B cell (primary cell): ENCODE measurements at regions not wholly inside any gene's neighbourhood (a gene's known extent, or its start where the extent isn't known, plus 50 kb on each side); places are given as distances from the start of the nearest gene placed in this dataset.

ENCODE experiments used
- ATAC-seq: fragments of 200-7000 bp; cut with Tn5 transposase; one replicate; pipeline ENCODE4 v1.10.0; 2021; ENCODE audit warnings: low read depth, mild to moderate bottlenecking, moderate number of reproducible peaks, moderate library complexity
- CTCF ChIA-PET: fragments of 350-600 bp; sonication (Branson Sonifier 250); formaldehyde crosslinking; loops from one replicate; lab custom pipeline; 2021; ENCODE audit warnings: antibody characterized with exemption, inconsistent platforms; lab: Charles Lee
- POLR2A ChIA-PET: fragments of 350-600 bp; sonication (Branson Sonifier 250); formaldehyde crosslinking; loops from one replicate; lab custom pipeline; 2021; ENCODE audit warnings: antibody characterized with exemption; lab: Charles Lee
- DNase-seq: peaks from one replicate; pipeline ENCODE4 v3.0.0; 2013
- H2AFZ ChIP-seq: 2 replicates; pipeline ENCODE4 v1.6.1; 2012; ENCODE audit warnings: mild to moderate bottlenecking, low read depth, low read length; ENCODE audit not compliant: insufficient read depth, poor library complexity, severe bottlenecking
- H3K27ac ChIP-seq, 2 donors: 1 replicate in 1 of 2; 2 replicates in 1 of 2; pipeline ENCODE4 v1.5.1; 2012 to 2013; ENCODE audit warnings: low read length in 2 of 2, mild to moderate bottlenecking in 2 of 2, moderate library complexity in 1 of 2
- H3K27me3 ChIP-seq, 4 experiments: fragments of 200-600 bp in 1 of 4; sonication (generic) in 1 of 4; replicated peaks in 1 of 4; 1 replicate in 2 of 4; 2 replicates in 2 of 4; pipeline versions ENCODE4 v1.6.1 to v1.7.0; 2013 to 2016; ENCODE audit warnings: low read length in 3 of 4, mild to moderate bottlenecking in 2 of 4, mixed read lengths in 1 of 4, moderate library complexity in 1 of 4; ENCODE audit not compliant: insufficient read depth in 4 of 4, control insufficient read depth in 3 of 4; ENCODE audit errors: control extremely low read depth in 1 of 4
- H3K36me3 ChIP-seq, 2 experiments: replicated peaks in 1 of 2; 1 replicate in 1 of 2; 2 replicates in 1 of 2; pipeline versions ENCODE4 v1.6.1 to v1.7.1; 2013; ENCODE audit warnings: low read length in 1 of 2; ENCODE audit not compliant: insufficient read depth in 2 of 2, control insufficient read depth in 1 of 2; ENCODE audit errors: control extremely low read depth in 1 of 2, extremely low read depth in 1 of 2
- H3K4me1 ChIP-seq, 2 donors: fragments of 200-600 bp in 1 of 2; sonication (generic) in 1 of 2; 1 replicate in 1 of 2; 2 replicates in 1 of 2; pipeline versions ENCODE4 v1.5.1 to v1.6.1; 2013 to 2017; ENCODE audit warnings: low read length in 2 of 2; ENCODE audit not compliant: control insufficient read depth in 2 of 2, insufficient read depth in 2 of 2
- H3K4me2 ChIP-seq: replicated peaks from 2 replicates; pipeline ENCODE3; 2012; ENCODE audit warnings: mild to moderate bottlenecking, low read depth, low read length; ENCODE audit not compliant: poor library complexity, severe bottlenecking
- H3K4me3 ChIP-seq, 5 experiments: fragments of 200-600 bp in 1 of 5; sonication (generic) in 1 of 5; 1 replicate in 3 of 5; 2 replicates in 2 of 5; pipeline versions ENCODE4 v1.5.1 to v1.7.0; 2011 to 2016; ENCODE audit warnings: low read length in 4 of 5, mild to moderate bottlenecking in 4 of 5, low read depth in 2 of 5, control low read depth in 1 of 5, moderate library complexity in 1 of 5; ENCODE audit not compliant: insufficient read depth in 1 of 5; ENCODE audit errors: control extremely low read depth in 1 of 5, extremely low read depth in 1 of 5
- H3K79me2 ChIP-seq: fragments of 200-600 bp; sonication (generic); one replicate; pipeline ENCODE4 v1.6.0; 2016; ENCODE audit warnings: low read length; ENCODE audit not compliant: control insufficient read depth, insufficient read depth
- H3K9ac ChIP-seq: fragments of 200-600 bp; sonication (generic); 2 replicates; pipeline ENCODE4 v1.6.1; 2017; ENCODE audit warnings: mild to moderate bottlenecking, low read length, moderate library complexity
- H3K9me3 ChIP-seq, 3 donors: one replicate each; pipeline versions ENCODE4 v1.6.1 to v1.7.1; 2013; ENCODE audit warnings: low read length in 2 of 3; ENCODE audit not compliant: control insufficient read depth in 2 of 3, insufficient read depth in 1 of 3; ENCODE audit errors: control extremely low read depth in 1 of 3
- H4K20me1 ChIP-seq: 2 replicates; pipeline ENCODE4 v1.6.0; 2012; ENCODE audit warnings: mild to moderate bottlenecking, low read length; ENCODE audit not compliant: insufficient read depth, control insufficient read depth, poor library complexity, severe bottlenecking
- H3K27ac Mint-ChIP-seq: one replicate; pipeline ENCODE4 v1.8.0; 2021; ENCODE audit warnings: mixed read lengths
- H3K27me3 Mint-ChIP-seq: one replicate; pipeline ENCODE4 v1.8.0; 2021; ENCODE audit warnings: mixed read lengths
- H3K4me1 Mint-ChIP-seq: one replicate; pipeline ENCODE4 v1.8.0; 2021; ENCODE audit warnings: mixed read lengths
- H3K4me3 Mint-ChIP-seq: one replicate; pipeline ENCODE4 v1.8.0; 2021; ENCODE audit warnings: mixed read lengths
- H3K9me3 Mint-ChIP-seq: one replicate; pipeline ENCODE4 v1.8.0; 2022; ENCODE audit warnings: mixed read lengths; ENCODE audit not compliant: insufficient read depth
- EZH2 ChIP-seq: IDR thresholded peaks from 2 replicates; pipeline ENCODE4 v1.6.1; 2012; ENCODE audit warnings: borderline replicate concordance, low read depth, mild to moderate bottlenecking, moderate library complexity, low read length; ENCODE audit not compliant: insufficient read depth, poor library complexity, severe bottlenecking
- intact Hi-C: fragments of 100-400 bp; cut with micrococcal nuclease; formaldehyde crosslinking; loops from one replicate; pipeline ENCODE4 v1.10.0; 2022
- TF ChIP-seq, protein P1 (sequence below): fragments of 200-600 bp; IDR thresholded peaks from one replicate; pipeline ENCODE4 v1.8.0; 2022; ENCODE audit warnings: antibody characterized with exemption, mild to moderate bottlenecking

DNA sequence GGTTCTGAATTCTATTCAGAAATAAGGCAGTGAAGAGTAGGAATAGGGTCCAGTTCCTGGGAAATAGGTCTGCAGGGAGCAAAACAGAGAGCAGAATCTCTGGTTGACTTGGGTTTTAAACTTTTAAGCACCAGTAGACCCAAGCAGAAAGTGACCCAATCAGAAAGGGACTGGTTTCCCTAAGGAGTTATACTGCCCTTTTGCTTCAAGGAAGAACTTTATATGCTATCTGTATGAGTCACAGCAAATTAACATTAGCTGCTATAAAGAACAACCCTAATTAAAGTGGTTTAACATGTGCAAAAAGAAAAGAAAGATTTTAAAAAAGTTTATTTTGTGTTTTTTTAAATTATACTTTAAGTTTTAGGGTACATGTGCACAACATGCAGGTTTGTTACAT, 263.6 kb upstream of the EMCN start:
- no peak for DNase-seq
- intact Hi-C loops: no loop called here
- no peak for TF ChIP-seq EZH2
- TF ChIP-seq, protein P1, sequence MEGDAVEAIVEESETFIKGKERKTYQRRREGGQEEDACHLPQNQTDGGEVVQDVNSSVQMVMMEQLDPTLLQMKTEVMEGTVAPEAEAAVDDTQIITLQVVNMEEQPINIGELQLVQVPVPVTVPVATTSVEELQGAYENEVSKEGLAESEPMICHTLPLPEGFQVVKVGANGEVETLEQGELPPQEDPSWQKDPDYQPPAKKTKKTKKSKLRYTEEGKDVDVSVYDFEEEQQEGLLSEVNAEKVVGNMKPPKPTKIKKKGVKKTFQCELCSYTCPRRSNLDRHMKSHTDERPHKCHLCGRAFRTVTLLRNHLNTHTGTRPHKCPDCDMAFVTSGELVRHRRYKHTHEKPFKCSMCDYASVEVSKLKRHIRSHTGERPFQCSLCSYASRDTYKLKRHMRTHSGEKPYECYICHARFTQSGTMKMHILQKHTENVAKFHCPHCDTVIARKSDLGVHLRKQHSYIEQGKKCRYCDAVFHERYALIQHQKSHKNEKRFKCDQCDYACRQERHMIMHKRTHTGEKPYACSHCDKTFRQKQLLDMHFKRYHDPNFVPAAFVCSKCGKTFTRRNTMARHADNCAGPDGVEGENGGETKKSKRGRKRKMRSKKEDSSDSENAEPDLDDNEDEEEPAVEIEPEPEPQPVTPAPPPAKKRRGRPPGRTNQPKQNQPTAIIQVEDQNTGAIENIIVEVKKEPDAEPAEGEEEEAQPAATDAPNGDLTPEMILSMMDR: no peak
- Mint-ChIP-seq H3K4me1 (no peaks in the 10 kb centered on the region), H3K27ac (no peak overlapping the region), H3K4me3 (no peak overlapping the region), H3K27me3 (peaks cover 18% of the 10 kb centered on the region), H3K9me3 (no peaks in the 10 kb centered on the region)
- Histone ChIP-seq H4K20me1 (no peaks in the 10 kb centered on the region), H3K36me3 (no peaks in the 10 kb centered on the region), H2AFZ (no peak overlapping the region), H3K9me3 (peaks cover 0 to 9% (median 0%) of the 10 kb centered on the region in 3 donors), H3K4me3 (no peak overlapping the region), H3K27me3 (no peaks in the 10 kb centered on the region), H3K79me2 (no peaks in the 10 kb centered on the region), H3K4me2 (no peak overlapping the region), H3K27ac (no peak overlapping the region), H3K4me1 (no peaks in the 10 kb centered on the region), H3K9ac (no peak overlapping the region)
- no peak for ATAC-seq
- POLR2A ChIA-PET: no interaction called here
- CTCF ChIA-PET: no interaction called here

DNA sequence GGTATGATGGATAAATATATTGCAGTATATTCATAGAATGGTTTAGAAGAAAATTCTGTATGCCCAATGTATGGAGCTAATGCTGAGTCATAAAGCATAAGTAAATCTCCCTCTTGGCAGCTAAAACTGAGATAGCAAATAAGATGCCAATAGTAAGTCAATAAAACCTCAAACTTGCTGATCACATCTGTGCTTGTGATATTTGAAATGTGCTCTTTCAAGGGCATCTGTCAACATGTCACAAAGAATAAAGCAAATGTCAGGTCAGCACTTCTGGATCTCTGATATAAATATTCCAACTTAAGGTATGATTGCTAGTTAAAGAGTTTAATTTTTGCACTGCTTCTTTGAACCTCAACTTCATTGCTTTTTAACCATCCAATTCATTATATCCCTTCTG, 262.3 kb upstream of the EMCN start:
- H3K27me3 Mint-ChIP-seq: peaks cover 12% of the 10 kb centered on the region
- ATAC-seq (no peak), DNase-seq (no peak)
- ChIA-PET POLR2A (no interaction called here), CTCF (no interaction called here)
- no peaks in the 10 kb centered on the region for H3K27me3 ChIP-seq
- no peak overlapping the region for H3K9ac ChIP-seq
- peaks cover 0 to 9% (median 0%) of the 10 kb centered on the region in 3 donors for H3K9me3 ChIP-seq
- TF ChIP-seq EZH2: no peak
- TF ChIP-seq, protein P1: no peak
- H3K27ac Mint-ChIP-seq: no peak overlapping the region
- H4K20me1 ChIP-seq: no peaks in the 10 kb centered on the region
- no peaks in the 10 kb centered on the region for H3K4me1 ChIP-seq
- H3K9me3 Mint-ChIP-seq: no peaks in the 10 kb centered on the region
- H2AFZ ChIP-seq: no peak overlapping the region
- H3K4me2 ChIP-seq: no peak overlapping the region
- no peaks in the 10 kb centered on the region for H3K36me3 ChIP-seq
- H3K79me2 ChIP-seq: no peaks in the 10 kb centered on the region
- intact Hi-C loops: no loop called here
- H3K27ac ChIP-seq: no peak overlapping the region
- no peaks in the 10 kb centered on the region for H3K4me1 Mint-ChIP-seq
- no peak overlapping the region for H3K4me3 ChIP-seq
- no peak overlapping the region for H3K4me3 Mint-ChIP-seq
